ENCODE measurements at regions not wholly inside any gene's neighbourhood (a gene's known extent, or its start where the extent isn't known, plus 50 kb on each side); places are given as distances from the start of the nearest gene placed in this dataset.

DNA sequence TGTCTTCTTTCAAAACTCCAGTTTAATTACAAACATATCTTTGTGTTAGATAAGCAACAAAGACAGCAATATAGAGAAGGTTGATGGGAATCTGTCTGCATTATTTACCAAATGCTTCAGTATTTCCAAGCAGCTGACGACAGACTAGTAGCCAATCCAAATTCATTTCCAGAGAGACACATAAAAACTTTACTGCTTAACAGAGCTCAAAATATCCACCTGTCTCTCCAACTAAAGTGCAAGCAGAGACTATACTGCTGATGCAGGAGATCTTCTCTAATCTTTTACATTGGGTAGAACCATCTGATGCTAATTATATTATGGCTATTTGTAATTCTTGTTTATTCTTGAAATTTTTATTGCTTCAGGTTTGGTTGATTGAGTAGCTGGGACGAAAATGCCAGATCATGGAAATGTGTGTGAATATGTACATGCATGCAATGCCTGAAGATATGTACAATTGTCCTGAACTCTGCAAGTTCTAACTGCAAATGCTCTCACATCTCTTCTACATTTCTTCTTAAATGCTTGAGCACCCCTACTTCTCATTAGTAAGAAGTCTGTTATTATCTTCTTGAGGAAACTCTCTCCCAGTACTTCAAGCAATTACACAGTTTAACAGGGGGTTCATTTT is 200.0 kb downstream of the PDHA2 start:
- no peak overlapping the region for H2AFZ ChIP-seq (ENCODE audit: low read depth, low read length, poor library complexity, severe bottlenecking)
- ATAC-seq: no peak
- H3K27ac ChIP-seq (ENCODE audit: low read depth, low read length): no peak overlapping the region
- no TSS peak for BruUV-seq (replicated peaks)
- no peak overlapping the region for H3K9ac ChIP-seq (ENCODE audit: low read length)
- ChIA-PET POLR2A (no interaction called here), RAD21 (ENCODE audit: low non-redundant PET in 1 of 2, low total read pairs in 2 of 2, uncharacterized antibody in 2 of 2, unreplicated experiment in 2 of 2) (no interaction called here), CTCF (no interaction called here)
- TF ChIP-seq EZH2 (IDR thresholded peaks at IDR 0.05) (no peak), ATF3 (IDR thresholded peaks at IDR 0.05) (no peak), JUND (IDR thresholded peaks at IDR 0.05) (no peak), SP1 (IDR thresholded peaks at IDR 0.05; ENCODE audit: low read depth) (no peak), POLR2AphosphoS5 (IDR thresholded peaks at IDR 0.05; ENCODE audit: low read depth, low read length) (no peak), CEBPB (IDR thresholded peaks at IDR 0.05; ENCODE audit: low read depth) (no peak), SIN3A (IDR thresholded peaks at IDR 0.05; ENCODE audit: low read depth) (no peak), POLR2A (IDR thresholded peaks at IDR 0.05; ENCODE audit: borderline replicate concordance, extremely low read depth, insufficient read depth, insufficient read length) (no peak), RAD21 (IDR thresholded peaks at IDR 0.05; ENCODE audit: low read depth) (no peak), EZH2phosphoT487 (IDR thresholded peaks at IDR 0.05; ENCODE audit: borderline replicate concordance) (no peak), ZNF274 (IDR thresholded peaks at IDR 0.05; ENCODE audit: low read depth, low read length) (no peak)
- TF ChIP-seq, protein P1, sequence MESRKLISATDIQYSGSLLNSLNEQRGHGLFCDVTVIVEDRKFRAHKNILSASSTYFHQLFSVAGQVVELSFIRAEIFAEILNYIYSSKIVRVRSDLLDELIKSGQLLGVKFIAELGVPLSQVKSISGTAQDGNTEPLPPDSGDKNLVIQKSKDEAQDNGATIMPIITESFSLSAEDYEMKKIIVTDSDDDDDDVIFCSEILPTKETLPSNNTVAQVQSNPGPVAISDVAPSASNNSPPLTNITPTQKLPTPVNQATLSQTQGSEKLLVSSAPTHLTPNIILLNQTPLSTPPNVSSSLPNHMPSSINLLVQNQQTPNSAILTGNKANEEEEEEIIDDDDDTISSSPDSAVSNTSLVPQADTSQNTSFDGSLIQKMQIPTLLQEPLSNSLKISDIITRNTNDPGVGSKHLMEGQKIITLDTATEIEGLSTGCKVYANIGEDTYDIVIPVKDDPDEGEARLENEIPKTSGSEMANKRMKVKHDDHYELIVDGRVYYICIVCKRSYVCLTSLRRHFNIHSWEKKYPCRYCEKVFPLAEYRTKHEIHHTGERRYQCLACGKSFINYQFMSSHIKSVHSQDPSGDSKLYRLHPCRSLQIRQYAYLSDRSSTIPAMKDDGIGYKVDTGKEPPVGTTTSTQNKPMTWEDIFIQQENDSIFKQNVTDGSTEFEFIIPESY (IDR thresholded peaks at IDR 0.05; ENCODE audit: extremely low read depth, insufficient replicate concordance, low read length): no peak
- H3K4me1 ChIP-seq (ENCODE audit: control insufficient read depth in 1 of 2, insufficient read depth in 2 of 2, low read length in 2 of 2): no peaks in the 10 kb centered on the region
- no peak overlapping the region for H3K4me3 ChIP-seq (replicated peaks in 1 of 2; ENCODE audit: low read depth in 1 of 2, low read length in 2 of 2)
- no peak overlapping the region for H3K4me2 ChIP-seq (ENCODE audit: low read length)
- intact Hi-C loops (cut with micrococcal nuclease): loop anchor here (10.0 kb wide), 1 partner anchor 875 kb away; no protein-coding TSS in a partner anchor
- no peaks in the 10 kb centered on the region for H3K36me3 ChIP-seq (ENCODE audit: control insufficient read depth in 1 of 2, insufficient read depth in 2 of 2, low read length in 2 of 2)
- H3K9me3 ChIP-seq (ENCODE audit: control insufficient read depth in 1 of 2, insufficient read depth in 1 of 2, low read depth in 1 of 2, low read length in 2 of 2): no peaks in the 10 kb centered on the region
- H4K20me1 ChIP-seq (ENCODE audit: insufficient read depth): no peaks in the 10 kb centered on the region
- no peaks in the 10 kb centered on the region for H3K79me2 ChIP-seq (ENCODE audit: insufficient read depth, low read length)
- H3K27me3 ChIP-seq (ENCODE audit: insufficient read depth, low read length): no peaks in the 10 kb centered on the region
- DNase-seq (ENCODE audit: low read depth, low spot score): no peak
- no peaks in the 10 kb centered on the region for H3K9me2 ChIP-seq (ENCODE audit: insufficient read depth)
